D341Med (cell line): ENCODE measurements at regions not wholly inside any gene's neighbourhood (a gene's known extent, or its start where the extent isn't known, plus 50 kb on each side); places are given as distances from the start of the nearest gene placed in this dataset.

Experiments
- DNase-seq: peaks from one replicate; pipeline ENCODE4 v3.0.0; 2012; ENCODE audit warnings: low spot score

DNA sequence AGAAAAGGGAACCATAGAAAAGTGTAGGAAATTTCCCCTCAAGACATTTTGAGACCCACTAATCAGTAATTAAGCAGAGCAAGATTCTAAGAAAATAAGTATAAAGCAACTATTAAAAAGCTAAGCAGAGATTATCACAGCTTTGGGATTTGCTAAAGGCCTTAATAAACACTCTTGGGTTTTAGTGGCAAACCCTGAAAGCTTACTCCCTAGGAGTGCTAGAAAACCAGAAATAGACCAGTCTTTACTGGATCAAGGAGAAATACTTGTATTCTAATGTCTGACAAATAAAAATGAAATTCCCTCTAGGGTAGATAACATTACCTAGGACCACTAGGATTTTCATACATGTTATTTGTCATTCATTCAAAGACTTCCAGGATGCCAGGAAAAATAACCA is 510.8 kb downstream of the SPATA31D1 start:
- no peak for DNase-seq

DNA sequence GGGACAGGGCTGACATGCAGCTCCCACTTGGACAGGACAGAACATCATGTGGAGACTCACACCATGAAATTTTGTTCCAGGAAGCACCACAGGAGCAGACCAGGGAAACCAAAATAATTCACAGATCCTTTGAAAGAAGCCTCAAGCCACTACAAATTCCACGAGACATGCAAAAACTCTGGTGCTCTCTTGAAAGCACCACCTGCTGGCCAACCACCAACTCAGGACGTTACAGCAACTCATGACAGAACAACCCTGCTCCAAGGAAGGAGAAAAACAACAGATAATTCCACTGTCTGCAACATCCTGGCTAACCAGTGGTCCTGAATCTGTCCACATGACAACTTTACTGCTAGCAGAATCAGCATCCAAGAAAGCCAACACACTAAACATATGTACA is 516.0 kb downstream of the SPATA31D1 start:
- DNase-seq = no peak

DNA sequence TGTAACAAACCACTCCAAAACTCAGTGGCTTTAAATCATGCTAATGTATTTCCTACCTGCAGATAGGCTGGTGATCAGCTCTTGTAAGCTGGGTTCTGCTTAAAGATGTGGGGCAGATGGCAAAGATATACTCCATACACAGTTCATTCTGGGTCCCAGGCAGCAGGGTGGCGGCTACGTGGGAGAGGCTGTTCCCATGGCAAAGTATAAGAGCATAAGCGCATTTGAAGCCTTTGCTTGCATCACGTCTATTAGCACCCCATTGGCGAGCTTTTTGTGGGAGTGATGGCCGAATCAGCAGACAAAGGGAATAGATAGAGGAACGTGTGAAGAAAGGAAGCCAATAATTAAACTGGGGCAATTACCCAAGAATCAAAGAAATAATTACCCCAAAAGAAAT is 523.1 kb downstream of the SPATA31D1 start:
- no peak for DNase-seq

DNA sequence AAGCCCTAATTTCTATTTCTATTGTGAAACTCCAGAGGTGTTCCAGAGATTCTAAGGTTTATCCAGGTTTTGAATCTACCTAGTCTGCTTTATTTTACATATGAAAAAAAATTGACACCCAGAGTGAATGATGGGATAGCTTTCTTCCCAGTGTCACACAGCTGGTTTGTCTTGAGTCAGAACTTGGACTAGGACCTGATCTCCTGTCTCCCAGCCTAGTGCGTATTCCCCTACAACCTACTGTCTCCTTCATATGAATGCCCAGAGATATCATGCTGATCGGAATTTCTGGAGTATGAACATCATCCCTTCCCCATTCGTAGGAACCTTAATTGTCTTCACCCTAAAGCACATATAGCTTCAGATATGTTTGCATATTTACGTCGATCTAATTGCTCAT is 524.2 kb downstream of the SPATA31D1 start:
- DNase-seq = no peak

DNA sequence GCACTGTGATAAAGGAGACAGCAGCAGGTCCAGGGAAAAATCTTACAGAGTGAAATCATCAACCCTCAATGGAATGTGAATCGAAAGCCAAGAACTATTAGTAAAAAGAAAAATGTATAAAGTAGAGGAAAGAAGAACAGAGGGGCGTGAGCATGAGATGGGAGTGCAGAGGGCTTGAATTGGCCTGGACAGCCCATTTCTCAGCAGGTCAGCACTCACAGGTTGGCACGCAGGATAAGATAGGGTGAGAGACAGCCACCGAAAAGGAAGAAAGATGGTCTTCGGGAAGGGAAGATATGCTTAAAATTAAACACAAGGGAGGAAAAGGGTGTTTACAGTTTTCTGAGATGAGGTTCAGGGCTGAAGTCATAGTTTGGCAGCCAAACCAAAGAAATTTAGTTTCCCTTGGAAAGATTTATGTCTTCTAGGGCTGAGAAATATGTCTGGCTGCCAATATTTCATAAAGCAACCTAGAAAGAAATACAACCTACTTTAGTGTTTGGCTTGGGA is 524.7 kb downstream of the SPATA31D1 start:
- DNase-seq = no peak

DNA sequence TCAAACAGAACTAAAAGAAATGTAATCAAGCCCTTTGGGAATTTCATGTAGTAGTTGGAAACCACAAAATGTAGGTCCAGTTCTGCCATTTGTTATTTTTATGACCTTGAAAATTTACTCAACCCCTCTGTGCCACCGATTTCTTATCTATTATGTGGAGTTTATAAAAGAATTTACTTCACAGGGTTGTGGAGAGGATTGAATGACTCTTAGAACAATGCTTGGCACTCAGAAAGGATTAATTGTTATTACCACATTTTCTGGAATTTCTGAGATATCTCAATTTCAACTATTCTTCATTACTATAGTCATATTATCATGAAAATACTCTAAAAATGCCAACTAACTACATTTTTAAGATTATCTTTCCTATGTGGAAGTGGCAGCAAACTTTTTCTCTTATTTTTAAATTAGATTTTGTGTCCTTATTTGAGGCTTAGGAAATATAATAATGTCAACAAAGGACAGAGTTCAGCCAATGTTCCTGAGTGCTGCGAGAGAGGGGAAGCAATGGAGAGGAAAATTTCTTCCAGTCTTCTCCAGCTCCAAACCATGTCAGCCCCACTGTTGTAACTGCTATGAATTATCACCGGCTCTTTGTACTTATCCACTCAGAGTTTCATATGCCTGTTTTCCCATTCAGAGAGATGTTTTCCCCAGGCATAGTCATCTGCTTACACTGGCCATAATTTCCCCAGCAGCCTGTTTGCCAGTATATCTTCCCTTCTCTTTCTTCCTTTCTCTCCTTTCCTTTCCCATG is 525.6 kb downstream of the SPATA31D1 start:
- DNase-seq = no peak

DNA sequence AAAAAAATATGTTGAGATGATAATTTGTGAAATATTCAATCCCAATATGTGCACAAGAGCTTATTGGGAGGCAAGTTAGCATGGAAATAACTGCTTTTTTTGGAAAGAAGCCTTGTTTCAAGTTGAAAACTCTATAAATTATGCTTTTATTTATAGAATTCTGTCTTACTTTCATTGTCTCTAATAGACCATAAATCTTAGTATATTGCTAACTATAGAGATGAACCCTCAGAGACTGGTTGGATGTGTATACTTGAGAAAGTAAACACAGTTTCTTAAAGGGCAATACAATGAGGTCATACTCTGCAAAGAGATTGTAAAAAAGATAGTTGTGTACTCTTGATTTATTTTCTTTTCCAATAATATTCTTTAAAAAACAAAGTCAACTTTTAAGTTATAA is 530.3 kb downstream of the SPATA31D1 start:
- no peak for DNase-seq

DNA sequence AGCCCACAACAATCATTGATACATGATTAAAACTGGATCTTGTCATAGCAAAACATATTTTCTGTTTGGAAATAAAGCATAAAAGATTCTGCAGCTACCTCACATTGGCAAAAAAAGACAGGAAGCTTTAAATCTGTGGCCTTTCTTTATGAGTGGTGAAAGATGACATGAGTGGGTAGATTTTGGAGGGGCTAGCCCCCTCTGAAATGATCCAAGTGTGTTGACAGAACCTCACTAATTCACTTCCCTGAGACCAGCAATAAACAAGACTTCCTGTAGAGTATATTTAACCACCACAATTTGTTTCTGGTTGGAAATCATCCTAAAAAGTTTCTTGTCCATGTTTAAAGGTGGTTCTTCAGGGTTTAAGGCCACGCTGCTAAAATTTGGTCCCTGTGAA is 530.8 kb downstream of the SPATA31D1 start:
- DNase-seq = no peak

DNA sequence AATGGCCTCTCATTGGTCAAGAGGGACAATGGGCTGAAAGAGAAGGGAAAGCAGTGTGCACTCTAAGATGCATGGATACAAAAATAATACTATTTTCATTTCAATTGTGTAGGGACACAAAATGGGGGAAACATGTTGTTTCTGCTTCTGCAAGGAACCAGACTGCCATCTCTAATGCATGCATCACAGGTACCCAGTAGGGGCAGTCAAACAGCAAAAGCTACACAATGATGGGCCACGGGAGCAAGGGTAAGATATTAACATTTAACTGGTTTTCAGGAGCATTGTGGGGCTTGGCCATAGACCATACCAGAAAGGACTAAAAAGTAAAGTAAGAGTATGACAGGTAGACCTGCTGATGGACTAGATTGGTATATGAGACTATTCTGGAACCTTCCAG is 535.8 kb downstream of the SPATA31D1 start:
- no peak for DNase-seq

DNA sequence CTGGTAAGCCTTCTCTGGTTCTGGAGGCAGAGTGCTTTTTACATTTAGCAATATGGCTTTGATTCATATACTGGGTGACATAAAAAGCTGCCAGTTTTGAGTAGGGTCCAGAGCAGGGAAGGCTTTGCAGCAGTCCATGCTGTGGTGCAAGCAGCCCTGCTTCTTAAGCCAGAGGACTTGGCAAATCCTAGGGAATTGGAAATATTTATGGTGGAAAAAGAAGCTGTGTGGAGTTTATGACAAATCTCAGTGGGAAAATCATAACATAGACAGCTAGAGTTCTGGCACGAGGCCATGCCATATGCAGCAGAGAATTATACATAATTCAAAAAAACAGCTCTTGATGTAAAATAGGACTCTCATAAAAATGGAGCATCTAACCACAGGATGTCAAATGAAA is 536.4 kb downstream of the RASEF start:
- DNase-seq = no peak

DNA sequence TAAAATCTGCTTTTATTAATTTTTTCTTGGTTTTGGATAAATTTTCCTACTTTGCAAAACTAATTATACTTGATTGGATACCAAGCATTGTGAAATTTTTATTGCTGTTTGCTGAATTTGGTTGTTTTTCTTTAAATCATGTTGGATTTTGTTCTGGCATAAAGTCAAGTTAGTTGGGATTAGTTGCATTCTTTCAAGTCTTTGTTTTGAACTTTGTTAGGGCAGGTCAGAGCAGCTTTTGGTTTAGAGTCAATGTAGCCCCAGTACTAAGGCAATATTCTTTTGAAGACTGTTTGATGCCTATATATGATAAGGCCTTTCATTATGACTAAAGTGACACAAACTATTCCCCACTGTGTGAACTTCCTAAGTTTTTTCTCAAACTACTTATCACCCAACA is 531.1 kb downstream of the RASEF start:
- no peak for DNase-seq

DNA sequence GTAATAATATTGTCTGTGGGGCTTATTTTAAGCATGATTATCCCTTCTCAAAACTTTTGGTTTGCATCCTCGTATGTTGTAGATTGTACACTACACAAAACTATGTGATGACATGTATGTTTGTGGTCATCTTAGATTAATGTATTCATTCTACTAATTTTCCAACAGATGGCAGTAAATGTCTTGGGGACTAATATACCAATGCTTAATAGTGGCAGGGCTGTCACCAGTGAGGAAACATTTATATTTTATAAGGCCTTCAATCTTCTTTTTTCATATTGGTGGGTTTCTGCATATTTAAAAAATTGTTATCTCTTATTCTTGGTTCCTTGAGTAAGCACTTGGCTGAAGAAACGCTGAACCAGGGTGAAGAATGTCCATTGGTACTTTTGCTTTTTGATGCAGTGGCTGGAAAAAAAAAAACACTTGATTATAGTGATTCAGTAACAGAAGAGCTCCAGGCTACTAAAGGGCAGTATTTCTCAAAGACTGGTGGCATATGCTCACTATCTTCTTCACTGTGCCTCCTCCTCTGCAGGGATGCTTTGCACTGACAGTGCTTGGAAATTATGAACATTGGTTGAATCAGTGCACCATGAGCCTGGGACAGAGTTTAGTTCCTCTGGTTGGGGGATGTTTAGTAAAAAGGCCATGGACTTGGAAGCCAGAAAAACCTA is 530.3 kb downstream of the RASEF start:
- no peak for DNase-seq

DNA sequence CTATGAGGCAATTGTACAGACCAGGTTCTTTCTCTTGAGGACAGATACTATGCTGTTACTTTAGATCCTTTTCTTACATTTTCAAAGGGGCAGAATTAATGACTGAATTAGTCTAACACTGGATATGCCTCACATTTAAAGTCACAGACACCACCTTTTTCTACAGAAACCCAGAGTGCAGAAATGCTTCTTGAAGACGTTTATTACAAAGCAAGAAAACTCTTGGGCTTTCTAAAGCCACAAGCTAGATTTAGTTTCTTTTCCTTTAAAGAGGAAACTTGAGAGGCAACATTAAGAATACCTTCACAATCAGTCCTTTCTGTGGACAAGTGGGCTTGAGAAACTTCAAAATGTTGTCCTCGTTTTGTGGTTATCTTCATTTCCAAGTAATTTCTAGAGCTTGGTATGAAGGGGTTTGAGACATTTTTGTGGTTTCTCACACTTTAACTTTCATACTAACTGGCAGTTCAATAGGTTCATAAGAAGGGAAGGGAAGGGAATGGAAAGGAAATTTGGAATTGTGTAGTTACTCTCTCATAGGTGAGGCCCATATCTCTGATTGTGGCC is 527.4 kb downstream of the RASEF start:
- no peak for DNase-seq

DNA sequence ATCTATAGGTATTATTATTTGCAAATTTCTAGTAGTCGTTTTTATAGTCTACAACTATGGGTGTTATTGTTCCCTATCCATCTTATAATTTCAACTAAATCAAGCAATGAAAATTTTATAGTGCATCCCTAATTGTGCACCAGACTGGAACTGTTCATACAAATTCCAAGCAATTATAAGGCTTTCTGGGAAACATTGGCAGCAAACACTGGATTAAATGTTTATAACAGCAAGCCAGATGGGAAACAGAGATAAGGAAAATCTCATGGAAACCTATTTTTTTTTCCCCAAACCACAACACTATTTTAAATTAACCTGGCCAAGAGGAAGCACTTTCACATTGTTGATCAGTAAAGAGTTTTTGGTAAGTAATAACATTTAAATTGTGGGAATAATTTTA is 524.3 kb downstream of the RASEF start:
- DNase-seq = no peak

DNA sequence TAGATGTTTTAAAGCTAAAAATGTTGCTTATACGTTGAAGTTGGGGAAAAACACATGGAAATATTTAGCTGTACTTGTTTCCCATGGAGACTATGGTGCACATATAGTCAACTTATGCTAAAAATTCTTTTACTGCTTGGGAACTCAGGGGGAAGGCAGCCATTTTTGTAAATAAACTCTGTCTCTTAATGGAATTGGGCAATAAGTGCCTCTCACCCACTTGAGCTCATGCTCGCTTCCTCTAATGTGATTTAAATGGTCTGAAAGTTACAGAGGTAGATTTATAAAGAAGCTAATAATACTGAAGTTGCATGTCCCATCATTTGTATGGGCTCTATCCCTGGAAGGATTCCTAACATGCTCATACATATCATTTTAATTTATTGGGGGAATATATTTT is 523.8 kb downstream of the RASEF start:
- DNase-seq = no peak

DNA sequence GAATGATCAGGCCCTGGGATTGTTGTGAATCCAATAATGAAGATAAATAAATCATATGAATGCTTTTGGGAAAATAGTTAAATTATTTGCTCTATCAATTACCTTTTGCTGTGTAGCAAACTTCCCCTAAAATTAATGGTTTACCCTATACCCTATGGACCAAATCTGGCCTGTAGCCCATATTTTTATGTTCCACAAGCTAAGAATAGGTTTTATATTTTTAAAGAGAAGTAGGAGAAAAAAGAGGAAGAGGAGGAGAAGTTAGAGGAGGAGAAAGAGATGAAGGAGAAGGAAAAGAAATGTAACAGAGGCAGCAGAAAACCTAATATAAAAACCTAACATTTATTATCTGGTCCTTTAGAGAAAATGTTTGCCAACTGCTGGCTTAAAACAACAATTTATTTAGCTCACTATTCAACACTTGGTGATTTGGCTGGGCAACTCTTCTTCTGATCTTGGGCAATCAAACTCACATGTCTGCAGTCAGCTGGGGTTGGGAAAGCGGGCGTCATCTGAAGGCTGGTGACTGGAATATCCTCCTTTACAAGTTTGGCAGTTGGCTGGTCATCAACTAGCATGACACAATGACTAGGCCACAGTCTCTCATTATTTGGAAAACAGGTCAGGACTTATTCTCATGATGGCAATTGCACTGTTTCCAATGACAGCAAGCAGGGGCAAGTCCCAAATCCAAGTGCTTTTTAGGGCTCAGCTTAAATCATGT is 522.9 kb downstream of the RASEF start:
- DNase-seq = no peak

DNA sequence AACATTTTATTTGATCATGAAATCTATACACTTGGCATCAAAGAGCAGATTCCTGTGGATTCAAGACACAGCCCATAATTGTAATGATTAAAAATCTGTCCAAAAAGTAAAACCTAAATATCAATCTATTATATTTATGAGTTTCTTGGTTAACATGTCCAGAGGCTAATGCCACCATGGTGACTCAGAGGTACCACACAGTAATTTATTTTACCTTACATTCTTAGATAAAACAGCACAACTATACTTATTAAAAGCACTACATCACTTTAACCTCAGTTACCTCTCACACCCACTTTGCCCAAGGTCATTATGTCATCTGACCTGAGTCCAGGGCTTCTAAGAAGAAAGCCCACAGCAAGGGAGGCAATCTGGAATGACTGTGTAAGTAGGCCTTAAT is 519.2 kb downstream of the RASEF start:
- DNase-seq = no peak

DNA sequence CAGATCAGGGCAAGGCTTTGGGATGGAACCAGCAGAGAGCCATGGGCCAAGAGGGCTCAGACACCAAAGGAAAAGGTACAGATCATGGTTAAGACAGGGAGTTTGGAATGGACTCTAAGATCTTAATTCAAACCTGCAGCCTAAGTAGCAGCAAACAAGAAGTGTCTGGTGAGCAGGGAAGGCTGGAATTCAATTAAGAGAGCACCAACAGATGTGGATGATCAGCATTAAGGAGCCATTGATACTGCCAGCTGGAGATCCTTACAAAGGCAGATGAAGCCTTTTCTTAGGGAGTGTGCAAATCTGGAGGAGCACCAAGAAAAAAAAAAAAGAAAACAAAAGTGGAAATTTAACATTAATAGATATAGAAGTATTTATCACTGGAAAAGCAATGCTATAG is 516.8 kb downstream of the RASEF start:
- DNase-seq = no peak

DNA sequence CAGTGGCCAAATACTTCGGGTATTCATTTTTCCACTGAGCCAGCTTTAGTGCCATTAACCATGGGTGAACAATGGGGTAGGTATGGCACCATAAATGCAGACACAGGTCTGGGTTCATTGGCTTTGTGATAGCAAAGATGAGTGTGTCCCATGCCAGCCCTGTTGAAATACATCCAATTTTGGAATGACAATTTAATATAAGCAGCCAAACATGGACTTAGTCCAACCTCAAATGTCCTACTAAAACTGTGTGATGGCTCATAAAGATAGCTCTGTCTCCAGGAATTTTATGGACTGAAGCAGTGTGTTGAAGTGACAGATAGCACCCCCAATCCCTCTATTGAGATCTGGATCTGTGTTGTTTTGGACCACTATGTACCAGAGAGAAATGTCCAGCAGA is 514.9 kb downstream of the RASEF start:
- DNase-seq = no peak

DNA sequence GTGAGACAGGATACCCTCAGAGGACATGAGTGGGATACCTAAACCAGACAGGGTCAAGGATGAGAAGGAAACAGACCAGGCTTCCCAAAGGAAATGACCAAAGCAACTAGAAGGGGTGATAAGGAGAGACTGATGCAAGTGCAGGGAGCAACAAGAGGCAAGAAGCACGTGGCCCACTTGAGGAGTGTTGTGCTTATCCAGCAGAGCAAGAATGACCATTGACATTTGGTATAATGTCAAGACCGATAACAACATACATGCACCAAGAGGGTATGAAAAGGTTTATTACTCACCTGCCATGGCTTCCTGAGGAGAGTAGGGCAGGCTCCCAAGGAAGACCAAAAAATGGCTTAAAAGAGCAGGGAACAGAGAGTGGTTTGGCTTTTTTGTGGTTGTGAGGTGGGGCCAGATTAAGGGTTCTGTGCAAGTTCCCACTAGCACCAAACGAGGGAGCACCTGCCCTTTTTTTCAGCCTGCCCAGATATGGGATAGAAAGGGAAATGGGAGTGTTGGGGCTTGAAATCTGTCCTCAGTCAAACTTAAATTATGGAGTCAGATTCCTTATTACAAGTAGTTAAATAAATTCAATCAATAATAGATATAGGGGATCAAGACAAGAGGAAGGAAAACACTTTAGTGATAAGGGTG is 513.6 kb downstream of the RASEF start:
- no peak for DNase-seq

DNA sequence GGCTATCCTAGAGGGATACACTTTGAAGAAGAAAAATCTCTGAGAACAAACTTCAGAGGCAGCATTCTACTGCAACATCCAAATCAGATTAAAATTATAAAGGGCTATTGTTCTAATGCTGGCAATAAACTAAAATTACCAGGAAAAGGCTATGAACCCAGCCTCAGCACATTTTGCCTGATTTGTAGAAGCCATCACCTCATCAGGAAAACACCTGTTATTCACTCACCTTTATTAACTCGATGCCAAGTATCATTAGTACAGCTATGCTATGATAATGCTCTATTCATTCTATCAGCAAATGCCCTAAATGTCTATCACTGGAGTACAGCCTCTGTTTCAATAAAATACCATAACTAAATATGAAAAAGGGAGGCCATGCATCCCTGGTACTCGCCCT is 510.2 kb downstream of the RASEF start:
- DNase-seq = no peak

DNA sequence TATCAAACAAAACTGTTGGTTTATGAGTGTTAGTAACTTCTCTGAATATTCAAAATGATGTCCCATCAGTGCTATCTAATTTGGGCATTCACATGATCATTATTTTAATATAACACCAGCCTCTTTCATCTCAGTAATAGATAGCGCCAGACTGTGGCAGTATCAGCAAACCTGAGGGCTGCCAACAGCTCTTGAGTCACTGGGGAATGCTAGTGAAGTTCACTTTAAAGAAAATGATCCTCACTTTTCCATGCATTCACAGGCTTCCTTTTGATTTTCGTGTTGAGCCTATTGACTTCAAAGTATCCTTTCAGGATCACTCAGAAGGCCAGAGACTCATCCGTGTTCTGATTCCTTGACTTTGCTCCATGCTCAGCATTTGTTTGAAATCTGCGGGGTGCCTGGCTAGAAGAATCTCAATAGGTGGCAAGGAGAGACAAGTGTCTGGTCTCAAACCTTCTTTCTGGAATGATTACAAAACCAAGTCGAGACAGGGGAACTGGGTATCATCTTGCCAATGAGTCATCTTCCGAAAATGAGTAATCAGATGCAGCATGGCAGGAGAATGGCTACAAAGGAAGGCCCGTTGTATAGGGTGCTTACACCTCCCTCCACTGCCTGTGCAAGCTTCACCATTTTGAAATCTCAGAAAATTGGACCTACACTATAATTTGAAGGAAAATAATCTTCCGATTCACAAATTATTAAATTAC is 509.1 kb downstream of the RASEF start:
- no peak for DNase-seq
